Astrocyte (in vitro differentiated cells and primary cell): ENCODE measurements at regions not wholly inside any gene's neighbourhood (a gene's known extent, or its start where the extent isn't known, plus 50 kb on each side); places are given as distances from the start of the nearest gene placed in this dataset.

Source experiments
- DNase-seq: peaks from one replicate; pipeline ENCODE4 v3.0.0-alpha.2; 2010; ENCODE audit warnings: low read depth
- FAIRE-seq: peaks from 2 replicates; lab custom pipeline; 2011; peaks lifted over from hg19 to GRCh38; lab: Jason Lieb, UNC
- H2AFZ ChIP-seq: 2 replicates; pipeline ENCODE4 v1.6.0; 2012; ENCODE audit warnings: low read depth, low read length, inconsistent platforms
- H3K27ac ChIP-seq: 2 replicates; pipeline ENCODE4 v1.5.1; 2011; ENCODE audit warnings: low read depth, low read length, inconsistent platforms
- H3K27me3 ChIP-seq: 2 replicates; pipeline ENCODE4 v1.6.0; 2011; ENCODE audit warnings: low read length, inconsistent platforms; ENCODE audit not compliant: insufficient read depth
- H3K36me3 ChIP-seq: 2 replicates; pipeline ENCODE4 v1.5.1; 2011; ENCODE audit warnings: low read length, inconsistent platforms; ENCODE audit not compliant: insufficient read depth
- H3K4me1 ChIP-seq: 2 replicates; pipeline ENCODE4 v1.5.1; 2011; ENCODE audit warnings: low read length, inconsistent platforms; ENCODE audit not compliant: insufficient read depth
- H3K4me2 ChIP-seq: 2 replicates; pipeline ENCODE4 v1.6.0; 2012; ENCODE audit warnings: low read length, inconsistent platforms
- H3K4me3 ChIP-seq: 2 replicates; pipeline ENCODE4 v1.5.1; 2011; ENCODE audit warnings: low read depth, mild to moderate bottlenecking, low read length, inconsistent platforms; ENCODE audit not compliant: insufficient read depth
- H3K79me2 ChIP-seq: 2 replicates; pipeline ENCODE4 v1.6.0; 2012; ENCODE audit warnings: mild to moderate bottlenecking, low read length, inconsistent platforms; ENCODE audit not compliant: insufficient read depth
- H3K9ac ChIP-seq: 2 replicates; pipeline ENCODE4 v1.6.0; 2012; ENCODE audit warnings: mild to moderate bottlenecking, low read length, inconsistent platforms
- H3K9me3 ChIP-seq: 2 replicates; pipeline ENCODE4 v1.5.1; 2012; ENCODE audit warnings: low read depth, mild to moderate bottlenecking, low read length, inconsistent platforms; ENCODE audit not compliant: insufficient read depth
- H4K20me1 ChIP-seq: 2 replicates; pipeline ENCODE4 v1.6.0; 2012; ENCODE audit warnings: low read length, inconsistent platforms; ENCODE audit not compliant: insufficient read depth
- H3K27ac Mint-ChIP-seq: one replicate; pipeline ENCODE4 v1.8.0; 2021; ENCODE audit warnings: mild to moderate bottlenecking, mixed read lengths; ENCODE audit not compliant: unreplicated experiment
- H3K27me3 Mint-ChIP-seq: one replicate; pipeline ENCODE4 v1.8.0; 2021; ENCODE audit warnings: low read depth, mixed read lengths; ENCODE audit not compliant: unreplicated experiment
- H3K36me3 Mint-ChIP-seq: one replicate; pipeline ENCODE4 v1.8.0; 2021; ENCODE audit warnings: low read depth, mixed read lengths; ENCODE audit not compliant: unreplicated experiment
- H3K4me1 Mint-ChIP-seq: one replicate; pipeline ENCODE4 v1.8.0; 2021; ENCODE audit warnings: low read depth, mixed read lengths; ENCODE audit not compliant: unreplicated experiment
- H3K4me3 Mint-ChIP-seq: one replicate; pipeline ENCODE4 v1.8.0; 2021; ENCODE audit warnings: mild to moderate bottlenecking, moderate library complexity, mixed read lengths; ENCODE audit not compliant: unreplicated experiment
- H3K9me3 Mint-ChIP-seq: one replicate; pipeline ENCODE4 v1.8.0; 2021; ENCODE audit warnings: mild to moderate bottlenecking, mixed read lengths; ENCODE audit not compliant: unreplicated experiment
- CTCF ChIP-seq: IDR thresholded peaks from 2 replicates; pipeline ENCODE4 v1.5.1; 2011; ENCODE audit warnings: low read depth, mild to moderate bottlenecking, inconsistent platforms, low read length, moderate library complexity; ENCODE audit not compliant: insufficient read depth
- EZH2 ChIP-seq: IDR thresholded peaks from 2 replicates; pipeline ENCODE4 v1.6.1; 2012; ENCODE audit warnings: mild to moderate bottlenecking, low read length, inconsistent platforms; ENCODE audit not compliant: insufficient read depth

GRCh38 chr15:95658799-95659198, 671.7 kb upstream of the NR2F2 start:
- H3K4me1 ChIP-seq, result peaks cover 3% of the 10 kb centered on the region
- Mint-ChIP-seq H3K36me3 (no peaks in the 10 kb centered on the region), H3K27ac (no peak overlapping the region), H3K27me3 (peaks cover under 1% of the 10 kb centered on the region), H3K4me3 (no peak overlapping the region), H3K4me1 (peaks cover 8% of the 10 kb centered on the region), H3K9me3 (peaks cover 2% of the 10 kb centered on the region)
- H3K27me3 ChIP-seq, result no peaks in the 10 kb centered on the region
- no peaks in the 10 kb centered on the region for H3K36me3 ChIP-seq
- DNase-seq (no peak), FAIRE-seq (no peak)
- no peak overlapping the region for H3K27ac ChIP-seq
- H3K9me3 ChIP-seq, result no peaks in the 10 kb centered on the region
- no peak overlapping the region for H3K4me3 ChIP-seq
- no peaks in the 10 kb centered on the region for H4K20me1 ChIP-seq
- no peak overlapping the region for H3K9ac ChIP-seq
- TF ChIP-seq EZH2, result no peak
- TF ChIP-seq CTCF, result no peak
- no peak overlapping the region for H2AFZ ChIP-seq
- H3K79me2 ChIP-seq, result no peaks in the 10 kb centered on the region
- no peak overlapping the region for H3K4me2 ChIP-seq

- H3K4me1 ChIP-seq, result peaks cover 3% of the 10 kb centered on the region
- peaks cover 15% of the 10 kb centered on the region for H3K4me1 Mint-ChIP-seq
- peak overlapping the region; percentile 31 for H2AFZ ChIP-seq
- no peak overlapping the region for H3K4me3 ChIP-seq
- H4K20me1 ChIP-seq, result no peaks in the 10 kb centered on the region
- H3K9me3 Mint-ChIP-seq, result peaks cover 2% of the 10 kb centered on the region
- H3K27ac Mint-ChIP-seq, result no peak overlapping the region
- DNase-seq, result no peak
- H3K9ac ChIP-seq, result no peak overlapping the region
- no peaks in the 10 kb centered on the region for H3K9me3 ChIP-seq
- H3K27me3 ChIP-seq, result no peaks in the 10 kb centered on the region
- H3K4me2 ChIP-seq, result no peak overlapping the region
- FAIRE-seq, result no peak
- H3K36me3 ChIP-seq, result no peaks in the 10 kb centered on the region
- H3K79me2 ChIP-seq, result no peaks in the 10 kb centered on the region
- H3K27ac ChIP-seq, result no peak overlapping the region
- no peak overlapping the region for H3K4me3 Mint-ChIP-seq
- no peak for TF ChIP-seq CTCF
- no peak for TF ChIP-seq EZH2
- no peaks in the 10 kb centered on the region for H3K27me3 Mint-ChIP-seq
- no peaks in the 10 kb centered on the region for H3K36me3 Mint-ChIP-seq
These were observed 670.8 kb upstream of the NR2F2 start for GRCh38 chr15:95659656-95660055.

GRCh38 chr15:95662638-95663037, 667.9 kb upstream of the NR2F2 start:
- no peak for DNase-seq
- Mint-ChIP-seq H3K27me3 (no peaks in the 10 kb centered on the region), H3K4me1 (peaks cover 16% of the 10 kb centered on the region), H3K27ac (no peak overlapping the region), H3K36me3 (no peaks in the 10 kb centered on the region), H3K4me3 (no peak overlapping the region), H3K9me3 (peaks cover 2% of the 10 kb centered on the region)
- no peak overlapping the region for H3K4me2 ChIP-seq
- H3K27ac ChIP-seq, result no peak overlapping the region
- no peak for FAIRE-seq
- H3K4me3 ChIP-seq, result no peak overlapping the region
- no peaks in the 10 kb centered on the region for H3K27me3 ChIP-seq
- peaks cover 3% of the 10 kb centered on the region for H3K4me1 ChIP-seq
- no peaks in the 10 kb centered on the region for H3K9me3 ChIP-seq
- H2AFZ ChIP-seq, result no peak overlapping the region
- H3K79me2 ChIP-seq, result no peaks in the 10 kb centered on the region
- no peak overlapping the region for H3K9ac ChIP-seq
- TF ChIP-seq EZH2 (no peak), CTCF (no peak)
- H3K36me3 ChIP-seq, result no peaks in the 10 kb centered on the region
- no peaks in the 10 kb centered on the region for H4K20me1 ChIP-seq
